Activated CD4-positive, alpha-beta T cell treated with anti-CD3 and anti-CD28 coated beads, Interleukin-2, Interleukin-6, amounts not matched to agents 100 ng/mL and 50 ng/mL, durations not matched to agents 16 hours and 8 hours (primary cell): ENCODE measurements at regions not wholly inside any gene's neighbourhood (a gene's known extent, or its start where the extent isn't known, plus 50 kb on each side); places are given as distances from the start of the nearest gene placed in this dataset.

Experiments used
- DNase-seq: peaks from one replicate; pipeline ENCODE4 v3.0.0-alpha.2; 2020

DNA sequence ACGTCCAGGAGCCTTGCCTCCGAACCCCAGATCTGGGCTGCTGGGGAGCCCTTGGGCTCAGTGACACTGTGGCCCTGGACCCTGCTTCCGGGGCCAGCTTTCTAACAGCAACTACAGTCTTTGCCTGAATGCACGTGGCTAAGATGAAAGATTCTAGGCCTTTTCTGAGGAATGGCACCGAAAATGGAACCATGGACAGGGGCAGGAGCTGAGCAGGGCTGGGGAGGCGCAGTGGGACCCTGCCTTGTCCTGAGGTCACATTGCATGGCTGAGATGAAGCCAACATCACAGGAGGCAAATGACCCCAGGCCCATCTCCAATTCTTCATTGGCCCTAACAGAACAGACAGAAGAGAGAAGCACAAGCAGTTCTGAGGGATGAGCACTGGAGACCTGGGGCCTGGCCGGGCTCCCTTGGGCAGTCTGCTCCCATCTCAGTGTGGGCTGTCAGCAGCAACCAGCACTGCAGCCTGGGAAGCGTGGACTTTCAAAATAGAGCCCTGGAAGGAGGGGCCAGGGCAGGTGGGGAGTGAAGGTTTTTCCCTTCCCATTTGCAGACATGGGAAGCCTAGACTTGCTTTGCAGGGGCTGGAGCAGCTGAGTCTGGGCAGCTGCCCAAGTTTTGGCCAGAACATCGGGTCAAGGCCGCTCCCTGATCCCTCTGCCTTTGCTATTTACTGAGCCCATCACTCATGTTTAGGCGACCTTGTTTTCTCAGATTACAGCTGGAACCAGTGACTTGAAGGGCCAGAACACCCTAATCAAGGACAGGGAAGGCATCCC lies 114.4 kb upstream of the TCERG1L start:
- DNase-seq, result no peak

DNA sequence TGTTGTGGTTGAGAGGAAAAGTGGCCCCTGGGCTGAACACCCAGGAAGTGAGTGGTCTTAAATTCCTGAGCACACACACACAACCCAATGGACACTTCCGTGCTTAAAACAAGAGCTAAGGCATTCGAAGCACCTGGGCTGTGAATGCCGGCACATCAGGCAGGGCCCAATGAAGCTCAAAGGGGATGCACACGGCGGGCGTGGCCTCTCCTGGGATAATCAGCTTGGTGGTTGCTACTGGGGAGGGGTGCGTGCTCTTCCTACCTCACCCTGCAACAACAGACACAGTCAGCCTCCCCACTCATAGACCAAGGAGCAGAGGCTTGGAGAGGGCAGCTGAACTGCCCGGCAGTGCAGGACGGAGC lies 115.0 kb upstream of the TCERG1L start:
- DNase-seq, result no peak

DNA sequence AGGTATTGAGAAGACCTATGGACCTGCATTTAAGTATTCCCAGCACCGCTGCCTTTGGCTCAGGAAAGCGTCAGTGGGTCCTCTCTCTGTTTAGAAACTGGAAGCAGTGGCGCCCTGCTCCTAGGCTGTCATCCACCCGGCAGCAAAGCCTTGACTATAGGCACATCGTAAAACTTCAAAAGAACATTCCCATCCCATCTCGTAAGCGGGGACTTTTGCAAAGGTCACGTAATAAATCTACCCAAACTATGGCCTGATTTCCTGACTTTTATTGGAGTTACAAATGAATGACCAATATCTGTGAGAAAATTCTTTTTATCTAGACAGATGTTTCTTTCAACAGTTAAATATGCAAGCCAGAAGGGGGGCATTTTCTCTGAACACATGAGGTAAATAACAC lies 115.8 kb upstream of the TCERG1L start:
- DNase-seq, result no peak

DNA sequence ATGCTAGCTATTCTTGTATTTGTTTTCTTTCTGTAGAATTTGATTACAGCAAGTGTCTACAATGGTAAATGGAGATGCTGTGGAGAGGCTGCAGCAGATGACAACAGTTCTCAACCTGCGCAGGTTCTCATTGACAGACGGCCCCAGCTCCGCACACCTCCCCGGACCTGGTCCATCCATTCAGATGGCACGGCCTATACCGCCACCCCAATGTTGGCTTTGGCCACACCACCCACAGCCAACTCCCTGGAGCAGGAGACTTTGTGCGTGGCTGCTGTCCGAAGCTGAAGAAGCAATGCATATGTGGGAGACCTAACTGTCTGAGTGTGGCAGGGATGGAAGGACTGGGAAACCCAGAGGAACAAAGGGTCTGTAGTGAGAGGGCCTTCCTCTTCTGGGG lies 116.4 kb upstream of the TCERG1L start:
- DNase-seq, result no peak

DNA sequence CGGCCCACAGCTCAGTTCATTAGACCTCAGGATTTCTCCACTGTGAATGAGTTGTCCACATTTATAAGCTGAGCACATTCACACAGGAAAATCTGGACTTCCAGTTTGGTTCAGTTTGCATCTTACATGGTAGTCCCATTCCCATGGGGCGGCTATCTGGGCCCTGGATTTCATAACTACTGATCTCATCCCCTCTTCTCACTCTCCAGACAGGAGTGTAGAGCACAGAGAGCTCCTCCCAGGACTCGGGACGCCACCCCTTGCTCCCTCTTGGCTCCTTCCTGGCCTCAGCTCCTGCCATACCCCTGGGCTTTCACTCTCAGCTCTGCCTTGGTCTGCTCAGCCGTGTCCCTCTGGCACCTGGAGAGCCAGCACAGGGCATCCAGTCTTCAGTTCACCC lies 117.6 kb upstream of the TCERG1L start:
- no peak for DNase-seq

DNA sequence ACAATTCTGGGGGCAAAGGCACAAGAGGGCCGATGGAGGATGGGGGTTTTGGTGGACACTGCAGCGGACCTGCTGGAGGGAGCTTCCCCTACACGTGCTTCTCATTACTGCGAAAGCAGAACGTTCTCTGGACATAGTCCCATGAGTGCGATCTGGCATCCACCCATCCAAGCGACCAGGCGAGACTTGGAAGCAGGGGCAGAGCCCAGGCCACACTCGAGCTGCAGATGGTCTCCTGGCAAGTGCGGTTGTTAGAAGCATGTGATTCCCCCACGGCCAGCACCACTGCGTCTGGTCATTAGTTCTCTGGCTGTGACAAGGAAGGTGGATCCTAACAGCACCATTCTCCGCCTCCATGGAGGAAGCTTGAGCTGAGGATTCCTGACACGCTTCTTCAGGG lies 118.4 kb upstream of the TCERG1L start:
- DNase-seq, result no peak

DNA sequence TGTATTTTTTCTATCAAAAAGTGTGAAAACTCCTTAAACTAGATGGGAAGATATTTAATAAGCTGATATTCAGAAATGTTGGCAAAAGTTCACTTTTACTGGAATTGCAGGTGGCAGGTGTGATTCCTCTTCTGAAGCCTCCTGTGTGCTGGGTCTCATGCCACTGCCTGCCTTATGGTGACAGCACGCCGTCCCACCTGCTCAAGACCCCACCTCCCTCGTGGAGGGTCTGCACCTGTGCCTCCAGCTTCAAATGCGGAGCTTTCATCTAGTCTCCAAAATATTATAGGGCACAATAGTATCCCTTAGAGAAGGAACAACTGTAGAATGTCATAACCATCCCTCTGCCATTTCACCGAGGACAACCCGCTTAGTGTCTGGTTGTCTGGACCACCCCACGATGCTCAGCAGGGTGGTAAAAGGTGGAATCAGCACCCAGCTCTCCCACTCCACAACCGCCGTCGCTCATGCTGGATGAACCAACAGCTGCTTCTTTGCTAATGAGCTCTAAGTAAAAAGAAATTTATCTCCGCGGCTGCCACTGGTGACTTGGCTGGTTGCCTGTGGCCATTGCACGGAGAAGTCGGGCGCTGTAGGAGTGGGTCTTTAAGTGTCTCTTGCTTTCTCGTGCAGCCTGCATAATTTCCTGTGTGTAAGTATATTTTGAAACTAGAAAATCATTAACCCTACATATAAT lies 119.3 kb upstream of the TCERG1L start:
- DNase-seq, result no peak

DNA sequence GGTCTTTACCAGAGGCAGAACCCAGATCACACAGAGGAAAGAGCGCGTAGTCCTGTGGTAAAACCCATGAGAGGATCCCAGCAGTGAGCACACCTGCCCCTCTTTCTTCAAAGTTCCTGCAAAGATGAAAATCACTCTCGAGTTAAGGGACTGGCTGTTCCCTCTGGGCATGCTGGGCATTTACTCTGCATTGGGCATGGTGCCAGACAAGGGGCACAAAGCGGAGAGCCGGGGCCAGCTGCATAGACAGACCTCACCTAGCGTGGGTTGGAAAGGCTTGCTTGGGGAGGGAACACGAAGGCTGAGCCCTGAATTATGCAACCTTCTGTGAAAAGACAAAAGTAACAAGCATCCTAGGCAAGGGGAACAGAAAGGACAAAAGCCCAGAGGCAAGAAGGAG lies 120.0 kb upstream of the TCERG1L start:
- DNase-seq, result no peak

DNA sequence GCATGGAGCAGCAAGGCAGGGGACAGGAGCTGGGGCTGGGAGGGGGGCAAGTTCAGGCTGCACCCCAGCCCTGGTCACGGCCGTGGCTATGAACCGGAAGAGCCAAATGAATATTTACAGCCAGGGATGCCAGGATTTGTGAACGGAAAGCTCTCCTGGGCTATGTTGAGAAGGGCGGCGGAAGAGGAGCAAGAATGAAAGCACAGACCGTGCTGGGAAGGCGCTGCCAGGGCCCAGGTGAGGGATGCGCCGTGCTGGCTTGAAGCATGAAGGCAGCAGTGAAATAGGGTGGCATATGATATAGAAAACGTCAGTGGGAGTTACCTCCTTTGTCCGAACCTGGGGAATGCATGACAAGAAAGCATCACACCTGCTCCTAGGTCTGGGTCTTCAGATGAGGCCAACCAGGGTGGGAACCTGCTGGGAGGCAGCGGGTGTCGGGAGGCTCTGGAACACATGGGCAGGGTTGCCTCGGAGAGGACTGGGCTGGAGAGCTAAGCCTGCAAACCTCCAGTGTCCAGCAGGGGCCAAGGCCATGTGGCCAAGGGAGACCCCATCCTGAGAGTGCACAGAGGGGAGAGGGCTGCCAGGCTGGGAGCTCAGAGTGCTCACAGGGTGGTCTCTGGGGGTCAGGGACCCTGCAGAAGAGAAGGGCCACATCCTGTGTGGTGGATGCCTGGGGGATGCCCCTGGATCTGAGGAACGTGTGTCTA lies 120.6 kb upstream of the TCERG1L start:
- no peak for DNase-seq

DNA sequence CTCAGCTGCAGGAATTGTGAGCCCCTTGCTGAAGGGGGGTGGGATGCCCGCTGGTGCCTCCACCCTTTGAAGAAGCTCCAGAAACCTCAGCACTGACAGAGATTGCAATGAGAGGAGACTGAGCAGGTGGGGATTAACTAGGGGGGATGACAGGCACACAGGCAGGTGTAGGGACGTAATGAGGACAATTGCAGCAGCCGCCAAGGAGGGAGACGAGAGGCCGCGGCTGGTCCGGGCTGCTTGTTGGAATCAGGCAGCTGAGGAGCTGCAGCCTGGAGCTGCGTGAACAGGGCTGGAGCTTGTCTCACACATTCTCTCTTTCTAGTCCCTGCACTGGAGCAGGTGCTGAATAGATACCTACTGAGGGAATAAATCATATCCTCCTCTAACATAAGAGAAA lies 122.0 kb upstream of the TCERG1L start:
- no peak for DNase-seq

DNA sequence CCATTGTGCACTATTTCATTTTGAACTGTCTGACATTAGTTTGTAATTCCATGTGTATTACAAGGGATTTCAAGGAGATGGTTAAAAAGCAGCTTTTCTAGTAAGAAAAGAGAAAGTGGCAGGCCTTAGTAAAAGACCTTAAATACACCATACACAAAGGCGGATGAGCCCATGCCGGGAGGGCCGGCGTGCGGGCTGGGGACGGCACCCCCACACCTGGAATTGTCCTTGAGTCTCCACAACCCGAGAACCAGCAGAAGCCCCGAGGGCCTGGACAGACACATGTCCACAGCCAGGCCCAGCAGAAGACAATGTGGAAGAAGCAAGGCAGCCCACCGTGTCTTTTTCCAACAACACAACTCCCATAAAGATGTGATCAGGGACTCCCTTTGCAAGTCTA lies 123.7 kb upstream of the TCERG1L start:
- no peak for DNase-seq

DNA sequence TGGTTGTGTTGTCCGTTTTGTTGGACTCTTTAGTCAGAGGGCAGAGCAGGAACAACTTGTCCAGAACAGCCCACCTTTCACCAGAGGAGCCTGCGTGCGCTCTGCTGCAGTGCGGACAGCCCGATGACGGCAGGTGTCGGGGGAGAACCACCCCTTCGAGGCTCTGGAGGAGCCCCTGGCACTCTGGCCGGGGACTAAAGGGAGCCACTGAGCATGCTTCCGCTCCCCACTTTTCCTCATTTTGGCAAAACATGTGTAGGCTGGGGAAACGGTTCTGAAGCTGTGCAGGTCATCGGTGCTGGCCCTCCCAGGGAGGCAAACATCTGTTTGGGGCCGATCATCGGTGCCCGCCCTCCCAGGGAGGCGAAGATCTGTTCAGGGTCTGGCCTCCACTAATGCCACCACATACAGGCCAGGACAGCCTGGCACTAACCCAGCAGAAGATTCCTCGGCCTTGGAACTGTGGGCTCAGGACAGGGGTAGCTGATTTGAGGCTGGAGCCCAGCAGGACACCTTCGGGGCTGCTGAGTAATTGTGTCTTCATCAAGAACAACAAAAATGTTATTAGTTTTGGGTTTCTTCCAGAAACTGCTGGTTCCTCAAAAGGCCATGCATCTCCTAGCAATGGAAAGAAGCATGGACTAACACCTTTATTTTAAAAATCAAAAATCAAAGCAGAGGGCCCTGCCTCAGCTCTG lies 124.4 kb upstream of the TCERG1L start:
- no peak for DNase-seq

DNA sequence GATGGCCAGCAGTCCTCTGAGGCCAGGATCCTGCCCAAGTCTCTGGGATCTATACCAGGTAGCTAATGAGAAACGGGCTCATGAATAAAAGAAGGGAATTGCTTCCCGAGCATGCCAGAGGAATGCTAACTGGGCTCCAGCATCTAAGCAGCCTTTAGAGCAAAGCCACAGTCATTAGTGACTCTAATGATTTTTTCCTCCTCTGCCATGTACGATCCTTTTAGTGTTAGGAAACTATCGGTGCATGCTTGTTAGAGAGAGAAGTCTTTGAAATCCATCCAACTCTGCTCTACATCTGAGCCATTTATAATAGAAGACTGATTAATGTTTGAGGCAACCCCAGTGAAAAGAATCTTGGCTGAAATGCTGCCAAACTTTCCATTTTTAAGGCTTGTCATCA lies 124.9 kb upstream of the TCERG1L start:
- DNase-seq, result no peak

DNA sequence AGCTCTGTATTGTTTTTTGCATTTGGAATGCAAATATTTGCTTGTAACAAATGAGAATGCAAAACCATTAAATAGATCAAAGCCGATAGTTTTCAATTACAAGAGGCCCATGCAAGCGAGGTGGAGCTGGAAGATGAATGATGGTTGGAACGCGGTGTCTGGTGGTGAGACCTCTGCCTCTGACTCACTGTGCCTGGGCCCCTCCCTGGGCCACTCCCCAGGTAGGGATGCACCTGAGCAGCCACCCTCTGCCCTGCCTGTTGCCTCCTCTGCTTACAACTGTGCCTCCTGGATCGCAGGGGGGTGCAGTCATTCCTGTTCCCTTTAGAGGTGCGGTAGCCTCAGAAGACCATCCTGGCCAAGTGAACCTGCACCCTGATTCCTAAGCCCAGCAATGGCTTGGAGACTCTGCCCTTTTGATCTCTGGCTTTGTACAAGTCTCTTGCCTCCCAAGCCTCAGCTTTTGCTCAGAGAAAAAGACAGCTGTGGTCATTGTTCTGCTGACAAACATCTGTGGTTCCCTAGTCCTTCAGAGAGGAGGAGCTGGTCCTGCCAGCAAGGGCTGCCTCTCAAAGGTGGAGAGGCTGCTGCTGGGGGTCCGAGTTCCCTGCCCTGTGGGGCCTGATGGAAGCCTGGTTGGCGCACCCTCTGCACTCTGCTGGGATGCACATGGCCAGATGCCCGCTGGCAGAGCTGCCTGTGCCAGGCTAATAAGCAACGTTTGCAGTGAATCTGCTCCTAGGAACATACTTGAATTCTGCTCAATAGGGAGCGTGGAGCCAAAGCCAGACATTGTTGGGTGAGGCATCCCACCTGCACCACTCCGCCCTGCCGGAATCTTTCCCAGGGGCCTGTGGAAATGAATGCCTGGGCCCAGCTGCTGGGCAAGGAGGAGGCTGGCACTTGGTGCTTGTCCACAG lies 126.3 kb upstream of the TCERG1L start:
- DNase-seq, result no peak

DNA sequence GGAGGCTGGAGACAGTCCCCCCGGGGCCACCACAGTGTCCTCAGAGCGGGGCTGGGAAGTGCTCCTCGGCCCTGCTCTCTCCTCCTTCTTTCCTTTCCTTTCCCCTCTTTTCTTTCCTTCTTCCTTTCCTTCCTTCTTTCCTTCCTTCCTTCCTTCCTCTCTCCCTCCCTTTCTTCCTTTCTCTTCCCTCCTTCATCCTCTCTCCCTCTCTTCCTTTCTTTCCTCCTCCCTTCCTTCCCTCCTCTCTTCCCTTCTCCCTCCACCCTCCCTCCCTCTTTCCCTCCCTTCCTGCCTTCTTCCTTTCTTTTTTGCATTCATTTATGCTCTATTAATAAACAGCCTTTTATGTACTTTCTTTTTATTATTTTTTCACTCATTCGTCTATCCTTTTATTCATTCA lies 127.1 kb upstream of the TCERG1L start:
- DNase-seq, result no peak

DNA sequence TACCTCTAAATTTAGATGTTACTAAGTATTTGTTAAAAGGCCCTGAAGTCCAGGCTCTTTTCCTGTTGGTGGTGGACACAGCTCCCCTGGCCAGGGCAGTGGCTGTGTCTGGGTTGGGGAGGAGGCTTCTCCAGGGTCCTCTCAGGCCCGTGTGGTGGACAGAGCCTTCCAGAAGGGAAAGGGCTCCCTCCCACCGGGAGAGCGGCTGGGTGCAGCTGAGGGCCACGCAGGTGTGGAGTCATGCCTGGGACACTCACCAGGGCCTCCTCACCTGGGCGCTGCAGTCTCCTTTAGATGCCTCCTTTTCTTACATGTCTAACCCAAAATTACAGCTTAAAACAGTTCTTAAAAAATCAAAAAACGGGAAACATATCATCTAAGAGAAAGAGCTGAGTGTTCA lies 128.2 kb upstream of the TCERG1L start:
- no peak for DNase-seq

DNA sequence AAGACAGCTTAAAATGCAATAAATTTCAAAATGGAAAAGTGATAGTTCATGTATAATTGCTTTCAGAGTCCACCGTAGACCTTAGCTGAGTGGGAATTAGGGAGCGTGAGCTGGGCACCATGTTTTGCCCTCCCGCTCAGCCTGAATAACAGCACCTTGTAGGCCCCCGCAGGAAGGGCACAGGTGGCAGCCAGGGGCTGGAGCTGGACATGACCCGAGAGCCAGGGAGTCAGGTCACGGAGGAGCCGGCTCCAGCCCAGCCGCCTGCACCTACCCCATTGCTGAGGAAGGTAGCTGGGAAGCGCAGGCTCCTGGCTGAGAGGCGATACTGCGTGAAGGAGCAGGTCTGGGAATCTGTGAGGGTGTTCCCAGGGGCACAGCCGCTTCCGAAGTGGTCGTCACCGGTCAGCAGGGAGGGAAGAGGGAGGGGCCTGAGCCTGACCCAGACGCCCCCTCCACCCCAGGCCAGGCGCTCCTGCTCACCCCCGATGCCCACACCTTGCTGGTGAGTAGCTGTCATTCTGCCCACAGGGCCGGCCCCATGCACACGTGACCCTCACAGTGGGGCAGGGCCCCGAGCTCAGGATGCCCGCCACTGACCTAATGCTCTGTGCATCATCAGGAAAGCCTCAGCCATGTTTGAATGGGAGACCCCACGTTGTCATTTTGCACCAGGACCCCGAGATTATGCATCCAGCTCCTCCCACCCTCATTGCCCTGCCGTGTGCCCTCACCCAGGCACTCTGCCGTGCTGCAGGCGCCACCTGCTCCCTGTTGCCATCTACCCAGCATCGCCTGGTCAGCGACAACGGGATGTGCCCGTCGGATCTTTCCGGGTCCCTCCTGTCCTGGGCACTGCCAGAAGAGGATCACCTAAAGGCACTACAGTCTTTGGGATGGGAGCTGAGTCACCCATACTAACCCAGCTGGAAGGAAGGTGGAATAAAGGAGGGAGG lies 129.2 kb upstream of the TCERG1L start:
- no peak for DNase-seq

DNA sequence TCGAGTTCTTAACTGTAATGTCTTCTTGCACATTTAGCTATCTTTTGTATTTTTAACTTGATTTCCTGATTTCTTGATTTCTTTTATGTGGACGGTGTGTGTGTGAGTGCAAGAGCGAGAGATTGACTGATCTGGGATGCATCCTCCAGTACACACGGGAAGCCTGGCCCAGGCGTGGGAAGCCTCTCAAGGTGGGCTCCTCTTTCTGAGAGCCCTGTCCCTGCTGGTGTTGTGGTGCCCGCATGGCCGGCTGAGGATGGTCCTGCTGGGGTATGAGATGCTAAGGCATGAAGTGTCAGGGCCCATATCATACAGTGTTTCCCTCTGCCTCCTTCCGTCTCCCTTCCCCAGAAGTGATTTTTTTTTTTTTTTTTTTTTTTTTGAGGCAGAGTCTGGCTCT lies 130.8 kb upstream of the TCERG1L start:
- DNase-seq, result no peak

DNA sequence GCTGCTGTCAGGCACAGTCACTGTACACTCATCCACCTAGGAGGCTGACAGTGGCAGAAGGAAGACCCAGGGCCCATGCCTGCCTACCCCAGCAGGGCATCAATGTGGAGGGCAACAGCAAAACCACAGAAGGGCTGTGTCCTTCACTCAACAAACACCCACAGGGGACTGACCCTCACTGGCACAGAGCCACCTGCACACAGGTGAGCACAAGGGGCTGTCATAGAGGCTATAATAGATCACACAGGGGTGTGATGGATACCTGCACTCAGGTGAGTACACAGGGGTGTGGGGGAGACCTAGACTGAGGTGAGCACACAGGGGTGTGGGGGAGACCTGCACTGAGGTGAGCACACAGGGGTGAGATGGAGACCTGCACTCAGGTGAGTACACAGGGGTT lies 132.8 kb upstream of the TCERG1L start:
- DNase-seq, result no peak

DNA sequence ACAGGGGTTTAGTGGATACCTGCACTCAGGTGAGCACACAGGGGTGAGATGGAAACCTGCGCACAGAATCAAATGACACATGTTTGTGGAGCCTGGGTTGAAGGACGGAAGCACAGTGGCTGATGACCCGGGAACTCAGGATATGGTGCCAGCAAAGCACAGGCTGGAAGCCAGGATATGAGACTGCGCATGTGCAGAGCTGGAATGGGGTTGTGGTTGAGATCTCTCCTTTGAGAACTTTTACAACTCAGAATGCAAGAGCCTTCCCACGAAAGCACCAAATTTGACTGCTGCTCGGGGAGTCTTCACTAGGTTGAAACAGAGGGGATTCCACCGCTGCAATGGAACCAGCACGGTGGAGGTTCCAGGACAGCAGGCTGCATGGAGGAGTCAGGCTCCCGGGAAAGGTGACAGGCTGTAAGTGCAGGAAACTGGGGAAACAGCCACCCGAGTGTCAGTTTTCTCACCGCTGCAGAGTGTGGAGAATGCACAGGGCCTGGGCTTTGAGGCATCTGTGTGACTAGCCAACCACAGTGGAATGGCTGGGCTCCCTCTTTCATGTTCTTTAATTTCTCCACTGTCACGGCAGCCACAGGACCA lies 133.4 kb upstream of the TCERG1L start:
- no peak for DNase-seq

DNA sequence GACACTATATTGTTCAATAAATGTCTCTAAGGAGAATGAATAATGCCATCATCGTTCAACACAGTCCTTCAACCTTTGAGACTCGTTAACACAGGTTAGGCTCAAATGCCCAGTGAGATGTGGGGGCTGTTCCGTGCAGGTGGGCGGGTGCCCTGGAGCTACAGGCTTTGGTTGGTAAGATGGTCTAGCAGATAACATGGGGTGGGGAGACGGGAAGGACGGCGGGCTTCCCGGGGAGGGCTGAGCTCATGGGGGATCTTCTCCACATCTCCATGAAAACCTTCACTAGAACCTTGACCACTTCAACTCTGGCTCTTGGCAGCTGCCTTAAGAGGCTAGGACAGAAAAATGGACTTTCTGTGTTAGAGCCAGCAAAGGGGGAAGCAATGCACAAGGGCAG lies 134.1 kb upstream of the TCERG1L start:
- DNase-seq, result no peak
